Chondrocyte (in vitro differentiated cells): ENCODE measurements at regions not wholly inside any gene's neighbourhood (a gene's known extent, or its start where the extent isn't known, plus 50 kb on each side); places are given as distances from the start of the nearest gene placed in this dataset.

Source experiments
- DNase-seq: peaks from one replicate; pipeline ENCODE4 v3.0.0; 2021; ENCODE audit warnings: mixed read lengths, low spot score
- H3K27ac Mint-ChIP-seq: one replicate; pipeline ENCODE4 v1.8.0; 2021; ENCODE audit warnings: mild to moderate bottlenecking, moderate library complexity, mixed read lengths; ENCODE audit not compliant: unreplicated experiment
- H3K27me3 Mint-ChIP-seq: 2 replicates; pipeline ENCODE4 v1.8.0; 2021; ENCODE audit warnings: low read depth, mixed read lengths
- H3K36me3 Mint-ChIP-seq: 2 replicates; pipeline ENCODE4 v1.8.0; 2021; ENCODE audit warnings: low read depth, mixed read lengths
- H3K4me1 Mint-ChIP-seq: 2 replicates; pipeline ENCODE4 v1.8.0; 2021; ENCODE audit warnings: low read depth, mild to moderate bottlenecking, mixed read lengths
- H3K4me3 Mint-ChIP-seq: one replicate; pipeline ENCODE4 v1.8.0; 2021; ENCODE audit warnings: mild to moderate bottlenecking, moderate library complexity, mixed read lengths; ENCODE audit not compliant: unreplicated experiment
- H3K9me3 Mint-ChIP-seq: 2 replicates; pipeline ENCODE4 v1.8.0; 2021; ENCODE audit warnings: low read depth, mixed read lengths
- TF ChIP-seq, protein P1 (sequence below): fragments of 200-600 bp; sonication (generic); IDR thresholded peaks from 2 replicates; pipeline ENCODE4 v1.5.0; 2021; ENCODE audit warnings: antibody characterized with exemption, mild to moderate bottlenecking, moderate library complexity

DNA sequence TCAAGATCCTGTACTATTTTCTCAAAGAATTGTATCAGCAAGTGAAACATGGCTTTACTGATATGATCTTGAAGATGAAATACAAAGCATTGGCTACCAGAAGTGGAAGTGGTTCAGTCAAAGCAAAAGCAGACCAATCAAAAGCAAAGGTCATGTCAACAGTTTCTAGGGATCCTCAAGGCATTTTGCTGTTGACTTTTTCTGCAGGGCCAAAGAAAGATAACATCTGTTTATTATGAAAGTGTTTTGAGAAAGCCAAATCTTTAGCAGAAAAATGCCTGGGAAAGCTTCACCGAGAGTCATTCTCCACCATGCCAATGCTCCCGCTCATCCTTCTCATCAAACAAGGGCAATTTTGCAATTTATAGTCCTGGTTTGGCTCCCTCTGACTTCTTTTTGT is 90.3 kb upstream of the ACO1 start:
- DNase-seq: no peak
- Mint-ChIP-seq H3K27me3 (peaks cover 26% of the 10 kb centered on the region), H3K4me3 (no peak overlapping the region), H3K27ac (no peak overlapping the region), H3K9me3 (no peaks in the 10 kb centered on the region), H3K4me1 (no peaks in the 10 kb centered on the region), H3K36me3 (no peaks in the 10 kb centered on the region)
- TF ChIP-seq, protein P1, sequence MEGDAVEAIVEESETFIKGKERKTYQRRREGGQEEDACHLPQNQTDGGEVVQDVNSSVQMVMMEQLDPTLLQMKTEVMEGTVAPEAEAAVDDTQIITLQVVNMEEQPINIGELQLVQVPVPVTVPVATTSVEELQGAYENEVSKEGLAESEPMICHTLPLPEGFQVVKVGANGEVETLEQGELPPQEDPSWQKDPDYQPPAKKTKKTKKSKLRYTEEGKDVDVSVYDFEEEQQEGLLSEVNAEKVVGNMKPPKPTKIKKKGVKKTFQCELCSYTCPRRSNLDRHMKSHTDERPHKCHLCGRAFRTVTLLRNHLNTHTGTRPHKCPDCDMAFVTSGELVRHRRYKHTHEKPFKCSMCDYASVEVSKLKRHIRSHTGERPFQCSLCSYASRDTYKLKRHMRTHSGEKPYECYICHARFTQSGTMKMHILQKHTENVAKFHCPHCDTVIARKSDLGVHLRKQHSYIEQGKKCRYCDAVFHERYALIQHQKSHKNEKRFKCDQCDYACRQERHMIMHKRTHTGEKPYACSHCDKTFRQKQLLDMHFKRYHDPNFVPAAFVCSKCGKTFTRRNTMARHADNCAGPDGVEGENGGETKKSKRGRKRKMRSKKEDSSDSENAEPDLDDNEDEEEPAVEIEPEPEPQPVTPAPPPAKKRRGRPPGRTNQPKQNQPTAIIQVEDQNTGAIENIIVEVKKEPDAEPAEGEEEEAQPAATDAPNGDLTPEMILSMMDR: no peak

GRCh38 chr9:32300373-32300772 is 84.1 kb upstream of the ACO1 start:
- H3K36me3 Mint-ChIP-seq: no peaks in the 10 kb centered on the region
- H3K4me3 Mint-ChIP-seq: no peak overlapping the region
- peaks cover 26% of the 10 kb centered on the region for H3K27me3 Mint-ChIP-seq
- TF ChIP-seq, protein P1: no peak
- H3K27ac Mint-ChIP-seq: no peak overlapping the region
- no peak for DNase-seq
- H3K4me1 Mint-ChIP-seq: no peaks in the 10 kb centered on the region
- no peaks in the 10 kb centered on the region for H3K9me3 Mint-ChIP-seq

- TF ChIP-seq, protein P1: no peak
- H3K4me1 Mint-ChIP-seq: no peaks in the 10 kb centered on the region
- H3K4me3 Mint-ChIP-seq: no peak overlapping the region
- DNase-seq: no peak
- H3K9me3 Mint-ChIP-seq: peaks cover 14% of the 10 kb centered on the region
- H3K27me3 Mint-ChIP-seq: peaks cover 17% of the 10 kb centered on the region
- H3K36me3 Mint-ChIP-seq: no peaks in the 10 kb centered on the region
- no peak overlapping the region for H3K27ac Mint-ChIP-seq
Observed at GRCh38 chr9:32304495-32304894, 79.9 kb upstream of the ACO1 start.

GRCh38 chr9:32306006-32306405 is 78.4 kb upstream of the ACO1 start:
- Mint-ChIP-seq H3K4me1 (no peaks in the 10 kb centered on the region), H3K9me3 (peaks cover 14% of the 10 kb centered on the region), H3K4me3 (no peak overlapping the region), H3K27me3 (peaks cover 12% of the 10 kb centered on the region), H3K36me3 (no peaks in the 10 kb centered on the region), H3K27ac (no peak overlapping the region)
- TF ChIP-seq, protein P1: no peak
- no peak for DNase-seq

DNA sequence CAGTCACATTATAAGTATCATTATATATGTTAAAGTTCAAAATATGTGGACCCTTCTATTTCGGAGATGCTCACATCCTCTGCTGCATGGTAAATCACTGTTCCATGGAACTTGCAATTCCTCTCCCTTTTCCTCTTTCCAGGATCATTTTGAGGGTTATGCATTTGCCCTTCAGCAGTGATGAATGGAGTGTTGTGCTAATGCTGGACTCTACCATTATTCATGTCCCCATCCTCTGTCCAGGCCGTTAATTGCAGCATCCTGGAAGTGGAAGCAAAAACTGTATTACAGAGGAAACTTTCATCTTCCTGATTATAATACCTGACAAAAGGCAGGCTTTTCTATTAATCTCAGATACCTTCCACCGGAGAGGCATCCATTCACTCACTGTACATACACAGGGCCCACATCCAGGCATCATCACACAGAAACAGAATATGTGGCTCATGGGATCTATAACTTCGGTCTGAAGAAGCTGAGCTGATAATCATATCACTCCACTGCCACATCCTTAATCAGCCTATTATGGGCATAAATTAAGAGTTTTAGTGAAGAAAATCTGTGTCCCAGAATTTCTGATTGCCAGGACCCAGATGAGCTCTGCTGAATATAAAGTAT is 65.0 kb upstream of the ACO1 start:
- Mint-ChIP-seq H3K4me1 (no peaks in the 10 kb centered on the region), H3K36me3 (no peaks in the 10 kb centered on the region), H3K9me3 (peaks cover 9% of the 10 kb centered on the region), H3K4me3 (no peak overlapping the region), H3K27me3 (peaks cover 16% of the 10 kb centered on the region), H3K27ac (no peak overlapping the region)
- TF ChIP-seq, protein P1: no peak
- DNase-seq: no peak
